Calu3 (cell line): ENCODE measurements at regions not wholly inside any gene's neighbourhood (a gene's known extent, or its start where the extent isn't known, plus 50 kb on each side); places are given as distances from the start of the nearest gene placed in this dataset.

ENCODE experiments used
- BruUV-seq: library from RNA; stranded (reverse); fragments of 400-500 nt; replicated peaks from 2 replicates; lab custom pipeline; 2021; lab: Mats Ljungman, UMichigan
- CTCF ChIA-PET: fragments of 300-600 bp; sonication (Branson Sonifier 250); formaldehyde crosslinking; loops from one replicate; lab custom pipeline; 2022; ENCODE audit warnings: antibody characterized with exemption; lab: Charles Lee
- DNase-seq: peaks from one replicate; pipeline ENCODE4 v3.0.0; 2022
- H3K27ac Mint-ChIP-seq: one replicate; pipeline ENCODE4 v1.8.0; 2022; ENCODE audit warnings: mixed read lengths; ENCODE audit not compliant: unreplicated experiment
- H3K27me3 Mint-ChIP-seq: one replicate; pipeline ENCODE4 v1.8.0; 2022; ENCODE audit warnings: mixed read lengths; ENCODE audit not compliant: unreplicated experiment
- H3K36me3 Mint-ChIP-seq: one replicate; pipeline ENCODE4 v1.8.0; 2022; ENCODE audit warnings: mild to moderate bottlenecking, moderate library complexity, mixed read lengths; ENCODE audit not compliant: insufficient read depth, unreplicated experiment
- H3K4me1 Mint-ChIP-seq: one replicate; pipeline ENCODE4 v1.8.0; 2022; ENCODE audit warnings: mild to moderate bottlenecking, low read depth, mixed read lengths; ENCODE audit not compliant: unreplicated experiment
- H3K4me3 Mint-ChIP-seq: one replicate; pipeline ENCODE4 v1.8.0; 2022; ENCODE audit warnings: mild to moderate bottlenecking, low read depth, moderate library complexity, mixed read lengths; ENCODE audit not compliant: unreplicated experiment
- H3K9me3 Mint-ChIP-seq: one replicate; pipeline ENCODE4 v1.8.0; 2022; ENCODE audit warnings: low read depth, mixed read lengths; ENCODE audit not compliant: unreplicated experiment
- intact Hi-C: fragments of 100-400 bp; cut with micrococcal nuclease; formaldehyde crosslinking; loops from one replicate; pipeline ENCODE4 v1.10.0; 2022; ENCODE audit not compliant: unreplicated experiment
- TF ChIP-seq, protein P1 (sequence below): fragments of 200-600 bp; IDR thresholded peaks from one replicate; pipeline ENCODE4 v1.8.0; 2022; ENCODE audit warnings: antibody characterized with exemption; ENCODE audit not compliant: unreplicated experiment

GRCh38 chr15:39404767-39405181 lies 176.1 kb upstream of the THBS1 start:
- no peak overlapping the region for H3K4me3 Mint-ChIP-seq
- H3K4me1 Mint-ChIP-seq = peaks cover 19% of the 10 kb centered on the region
- intact Hi-C loops = loop anchor here (10.0 kb wide), 1 partner anchor 180 kb away; the partner anchor contains the start of gene THBS1
- CTCF ChIA-PET = no interaction called here
- H3K27ac Mint-ChIP-seq = no peak overlapping the region
- H3K9me3 Mint-ChIP-seq = no peaks in the 10 kb centered on the region
- no peaks in the 10 kb centered on the region for H3K27me3 Mint-ChIP-seq
- TF ChIP-seq, protein P1, sequence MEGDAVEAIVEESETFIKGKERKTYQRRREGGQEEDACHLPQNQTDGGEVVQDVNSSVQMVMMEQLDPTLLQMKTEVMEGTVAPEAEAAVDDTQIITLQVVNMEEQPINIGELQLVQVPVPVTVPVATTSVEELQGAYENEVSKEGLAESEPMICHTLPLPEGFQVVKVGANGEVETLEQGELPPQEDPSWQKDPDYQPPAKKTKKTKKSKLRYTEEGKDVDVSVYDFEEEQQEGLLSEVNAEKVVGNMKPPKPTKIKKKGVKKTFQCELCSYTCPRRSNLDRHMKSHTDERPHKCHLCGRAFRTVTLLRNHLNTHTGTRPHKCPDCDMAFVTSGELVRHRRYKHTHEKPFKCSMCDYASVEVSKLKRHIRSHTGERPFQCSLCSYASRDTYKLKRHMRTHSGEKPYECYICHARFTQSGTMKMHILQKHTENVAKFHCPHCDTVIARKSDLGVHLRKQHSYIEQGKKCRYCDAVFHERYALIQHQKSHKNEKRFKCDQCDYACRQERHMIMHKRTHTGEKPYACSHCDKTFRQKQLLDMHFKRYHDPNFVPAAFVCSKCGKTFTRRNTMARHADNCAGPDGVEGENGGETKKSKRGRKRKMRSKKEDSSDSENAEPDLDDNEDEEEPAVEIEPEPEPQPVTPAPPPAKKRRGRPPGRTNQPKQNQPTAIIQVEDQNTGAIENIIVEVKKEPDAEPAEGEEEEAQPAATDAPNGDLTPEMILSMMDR = no peak
- no peaks in the 10 kb centered on the region for H3K36me3 Mint-ChIP-seq
- DNase-seq = no peak
- BruUV-seq = no TSS peak

- Mint-ChIP-seq H3K27ac (no peak overlapping the region), H3K4me3 (no peak overlapping the region), H3K27me3 (no peaks in the 10 kb centered on the region), H3K36me3 (no peaks in the 10 kb centered on the region), H3K4me1 (peaks cover 24% of the 10 kb centered on the region), H3K9me3 (no peaks in the 10 kb centered on the region)
- intact Hi-C loops = loop anchor here (10.0 kb wide), 1 partner anchor 178 kb away; the partner anchor contains the start of gene THBS1
- CTCF ChIA-PET = no interaction called here
- no peak for DNase-seq
- TF ChIP-seq, protein P1 = no peak
- no TSS peak for BruUV-seq
These were observed 174.4 kb upstream of the THBS1 start for GRCh38 chr15:39406485-39406884.

DNA sequence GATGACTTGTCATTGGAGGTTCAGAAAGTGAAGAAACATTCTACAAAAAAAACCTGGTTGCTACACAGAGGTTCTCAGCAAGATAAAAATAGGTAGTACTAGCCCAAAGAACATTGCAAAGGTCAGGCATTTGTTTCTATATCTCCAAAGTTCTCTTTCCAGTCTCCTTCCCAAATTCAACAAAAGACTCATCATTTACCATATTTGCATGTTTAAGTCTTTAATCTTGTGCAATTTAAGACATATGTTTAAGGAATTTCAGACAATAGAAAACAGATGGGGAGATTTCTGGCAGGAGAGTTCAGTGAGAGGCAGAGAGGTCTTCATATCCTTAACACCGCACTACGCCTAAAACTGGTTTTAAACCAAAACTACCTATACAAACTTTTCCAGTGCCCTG lies 173.8 kb upstream of the THBS1 start:
- TF ChIP-seq, protein P1 = no peak
- peaks cover 30% of the 10 kb centered on the region for H3K4me1 Mint-ChIP-seq
- H3K36me3 Mint-ChIP-seq = no peaks in the 10 kb centered on the region
- H3K27ac Mint-ChIP-seq = no peak overlapping the region
- CTCF ChIA-PET = no interaction called here
- no peaks in the 10 kb centered on the region for H3K9me3 Mint-ChIP-seq
- no peak overlapping the region for H3K4me3 Mint-ChIP-seq
- BruUV-seq = no TSS peak
- H3K27me3 Mint-ChIP-seq = no peaks in the 10 kb centered on the region
- intact Hi-C loops = loop anchor here (10.0 kb wide), 1 partner anchor 178 kb away; the partner anchor contains the start of gene THBS1
- DNase-seq = no peak

DNA sequence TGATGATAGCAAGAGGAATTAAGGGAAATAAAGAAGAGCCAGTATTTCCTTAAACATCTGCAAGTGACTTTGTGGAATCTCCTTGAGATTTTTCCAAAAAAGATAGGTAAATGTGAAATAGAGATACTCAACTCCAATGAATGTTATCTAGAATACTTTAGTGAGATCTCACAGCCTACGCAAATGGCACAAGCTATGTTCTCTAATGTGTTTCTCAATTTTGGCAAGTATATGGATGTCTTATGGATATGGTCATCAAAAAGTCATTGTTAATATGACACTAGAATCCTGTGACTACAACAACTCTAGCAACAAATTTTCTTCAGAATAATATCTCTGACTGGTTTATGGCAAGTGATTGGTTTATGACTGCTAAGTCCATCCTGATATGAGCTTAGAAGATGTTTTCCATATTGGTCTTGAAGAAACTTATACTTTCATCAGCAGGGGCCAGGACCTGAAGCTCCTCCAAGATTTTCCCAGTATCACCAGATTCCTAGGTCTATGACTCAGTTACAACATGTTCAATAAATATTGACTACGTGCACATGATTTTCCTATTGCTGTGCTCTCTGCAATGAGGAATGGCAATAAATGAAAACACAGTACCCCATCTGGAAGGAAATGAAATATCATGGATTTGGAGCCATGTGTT lies 170.9 kb upstream of the THBS1 start:
- Mint-ChIP-seq H3K27me3 (no peaks in the 10 kb centered on the region), H3K9me3 (no peaks in the 10 kb centered on the region), H3K4me1 (peaks cover 27% of the 10 kb centered on the region), H3K4me3 (no peak overlapping the region), H3K27ac (no peak overlapping the region), H3K36me3 (no peaks in the 10 kb centered on the region)
- intact Hi-C loops = loop anchor here (10.0 kb wide), 1 partner anchor 175 kb away; the partner anchor contains the start of gene THBS1
- no peak for DNase-seq
- CTCF ChIA-PET = no interaction called here
- TF ChIP-seq, protein P1 = no peak
- no TSS peak for BruUV-seq
